ENCODE measurements at regions not wholly inside any gene's neighbourhood (a gene's known extent, or its start where the extent isn't known, plus 50 kb on each side); places are given as distances from the start of the nearest gene placed in this dataset.

GRCh38 chr6:21371061-21371460 lies 222.5 kb upstream of the SOX4 start:
- DNase-seq (ENCODE audit: extremely low read depth, insufficient read length) = no peak
- Histone ChIP-seq H3K36me3 (ENCODE audit: control insufficient read depth, insufficient read depth, low read length) (no peaks in the 10 kb centered on the region), H3K4me3 (replicated peaks; ENCODE audit: low read depth, low read length) (no peak overlapping the region), H3K27me3 (replicated peaks; ENCODE audit: control insufficient read depth, insufficient read depth, low read length) (no peaks in the 10 kb centered on the region)
- no peak for TF ChIP-seq CTCF (IDR thresholded peaks at IDR 0.05; ENCODE audit: insufficient read depth, low read length, poor library complexity, severe bottlenecking)

- Histone ChIP-seq H3K36me3 (ENCODE audit: control insufficient read depth, insufficient read depth, low read length) (no peaks in the 10 kb centered on the region), H3K27me3 (replicated peaks; ENCODE audit: control insufficient read depth, insufficient read depth, low read length) (no peaks in the 10 kb centered on the region), H3K4me3 (replicated peaks; ENCODE audit: low read depth, low read length) (no peak overlapping the region)
- TF ChIP-seq CTCF (IDR thresholded peaks at IDR 0.05; ENCODE audit: insufficient read depth, low read length, poor library complexity, severe bottlenecking) = no peak
- DNase-seq (ENCODE audit: extremely low read depth, insufficient read length) = no peak
Measured at GRCh38 chr6:21371676-21372171, 221.8 kb upstream of the SOX4 start.

- no peak for TF ChIP-seq CTCF (IDR thresholded peaks at IDR 0.05; ENCODE audit: insufficient read depth, low read length, poor library complexity, severe bottlenecking)
- no peak for DNase-seq (ENCODE audit: extremely low read depth, insufficient read length)
- no peaks in the 10 kb centered on the region for H3K27me3 ChIP-seq (replicated peaks; ENCODE audit: control insufficient read depth, insufficient read depth, low read length)
Measured at GRCh38 chr6:21375151-21376116, 218.1 kb upstream of the SOX4 start.

GRCh38 chr6:21377356-21377755 lies 216.2 kb upstream of the SOX4 start:
- no peak for DNase-seq (ENCODE audit: extremely low read depth, insufficient read length)
- no peak for TF ChIP-seq CTCF (IDR thresholded peaks at IDR 0.05; ENCODE audit: insufficient read depth, low read length, poor library complexity, severe bottlenecking)
- Histone ChIP-seq H3K27me3 (replicated peaks; ENCODE audit: control insufficient read depth, insufficient read depth, low read length) (no peaks in the 10 kb centered on the region), H3K36me3 (ENCODE audit: control insufficient read depth, insufficient read depth, low read length) (no peaks in the 10 kb centered on the region), H3K4me3 (replicated peaks; ENCODE audit: low read depth, low read length) (no peak overlapping the region)

More at GRCh38 chr6:21375151-21376116, 218.1 kb upstream of the SOX4 start:
- H3K36me3 ChIP-seq (ENCODE audit: control insufficient read depth, insufficient read depth, low read length) = no peaks in the 10 kb centered on the region
- no peak overlapping the region for H3K4me3 ChIP-seq (replicated peaks; ENCODE audit: low read depth, low read length)

GRCh38 chr6:21381331-21381963 lies 212.1 kb upstream of the SOX4 start:
- Histone ChIP-seq H3K36me3 (ENCODE audit: control insufficient read depth, insufficient read depth, low read length) (no peaks in the 10 kb centered on the region), H3K4me3 (replicated peaks; ENCODE audit: low read depth, low read length) (no peak overlapping the region), H3K27me3 (replicated peaks; ENCODE audit: control insufficient read depth, insufficient read depth, low read length) (no peaks in the 10 kb centered on the region)
- no peak for TF ChIP-seq CTCF (IDR thresholded peaks at IDR 0.05; ENCODE audit: insufficient read depth, low read length, poor library complexity, severe bottlenecking)
- no peak for DNase-seq (ENCODE audit: extremely low read depth, insufficient read length)
